ENCODE measurements at regions not wholly inside any gene's neighbourhood (a gene's known extent, or its start where the extent isn't known, plus 50 kb on each side); places are given as distances from the start of the nearest gene placed in this dataset.

- no peak for DNase-seq (ENCODE audit: low read depth, low spot score)
- no TSS peak for BruUV-seq (replicated peaks)
- Histone ChIP-seq H3K4me1 (ENCODE audit: control insufficient read depth, extremely low read depth, insufficient read depth, low read length) (no peaks in the 10 kb centered on the region), H3K27me3 (ENCODE audit: control insufficient read depth in 2 of 2, insufficient read depth in 2 of 2, low read length in 2 of 2) (no peaks in the 10 kb centered on the region), H3K4me3 (replicated peaks in 1 of 3; ENCODE audit: insufficient read depth in 1 of 3, low read depth in 1 of 3, low read length in 3 of 3) (no peak overlapping the region), H2AFZ (ENCODE audit: low read depth, low read length) (no peak overlapping the region), H3K9me3 (replicated peaks; ENCODE audit: control insufficient read depth, insufficient read depth, low read length) (peaks cover 7% of the 10 kb centered on the region), H3K9me1 (replicated peaks; ENCODE audit: control insufficient read depth, extremely low read depth, insufficient read depth, low read length) (no peaks in the 10 kb centered on the region), H3K36me3 (ENCODE audit: control insufficient read depth in 2 of 2, extremely low read depth in 1 of 2, insufficient read depth in 2 of 2, low read length in 2 of 2) (no peaks in the 10 kb centered on the region), H3K4me2 (ENCODE audit: insufficient read depth, low read length) (no peak overlapping the region), H3K79me2 (ENCODE audit: control insufficient read depth, insufficient read depth, low read length) (no peaks in the 10 kb centered on the region), H3K27ac (ENCODE audit: insufficient read depth, low read depth, low read length) (no peak overlapping the region), H4K20me1 (replicated peaks; ENCODE audit: control insufficient read depth, extremely low read depth, insufficient read depth, low read length) (no peaks in the 10 kb centered on the region), H3K9ac (replicated peaks; ENCODE audit: extremely low read depth, insufficient read depth, low read length) (no peak overlapping the region)
- TF ChIP-seq GATA2 (IDR thresholded peaks at IDR 0.05; ENCODE audit: insufficient read depth, insufficient read length, low read depth, low read length) (no peak), JUN (IDR thresholded peaks at IDR 0.05; ENCODE audit: borderline replicate concordance, insufficient read depth, insufficient read length, low read depth) (no peak), MYC (IDR thresholded peaks at IDR 0.05; ENCODE audit: low read depth, low read length) (no peak), POLR2AphosphoS5 (IDR thresholded peaks at IDR 0.05; ENCODE audit: insufficient read depth, low read depth, low read length) (no peak), CTCF (IDR thresholded peaks at IDR 0.05; ENCODE audit: extremely low read depth in 1 of 2, insufficient read depth in 1 of 2, low read depth in 1 of 2, low read length in 2 of 2) (no peak), FOS (IDR thresholded peaks at IDR 0.05; ENCODE audit: borderline replicate concordance, insufficient read depth, low read length) (no peak), EZH2 (IDR thresholded peaks at IDR 0.05; ENCODE audit: borderline replicate concordance, low read depth, low read length, severe bottlenecking) (no peak), POLR2A (IDR thresholded peaks at IDR 0.05; ENCODE audit: low read depth, low read length) (no peak), MAX (IDR thresholded peaks at IDR 0.05; ENCODE audit: insufficient read depth, insufficient read length) (no peak)
- ChIA-PET CTCF (no interaction called here), POLR2A (no interaction called here)
- dilution Hi-C loops (cut with MboI; ENCODE audit: extremely low pct_ligation_motif_present, low sequenced_read_pairs), result no loop called here
- intact Hi-C loops (cut with micrococcal nuclease), result no loop called here
- no peak for FAIRE-seq
These were observed 755.4 kb downstream of the KCNJ2 start for GRCh38 chr17:70924776-70925175.

Data from endothelial cell of umbilical vein (primary cell).